ENCODE measurements at regions not wholly inside any gene's neighbourhood (a gene's known extent, or its start where the extent isn't known, plus 50 kb on each side); places are given as distances from the start of the nearest gene placed in this dataset.

- Mint-ChIP-seq H3K4me3 (no peak overlapping the region), H3K9me3 (ENCODE audit: low read depth) (no peaks in the 10 kb centered on the region), H3K36me3 (no peaks in the 10 kb centered on the region), H3K27me3 (peaks cover 5% of the 10 kb centered on the region), H3K4me1 (ENCODE audit: low read depth) (peaks cover 2% of the 10 kb centered on the region), H3K27ac (no peak overlapping the region)
Measured at GRCh38 chr1:182142621-182143020, 81.1 kb upstream of the ZNF648 start.

GRCh38 chr1:182141040-182141439 is 79.5 kb upstream of the ZNF648 start:
- Mint-ChIP-seq H3K4me1 (ENCODE audit: low read depth) (peaks cover 14% of the 10 kb centered on the region), H3K4me3 (no peak overlapping the region), H3K9me3 (ENCODE audit: low read depth) (no peaks in the 10 kb centered on the region), H3K27ac (no peak overlapping the region), H3K27me3 (peaks cover 5% of the 10 kb centered on the region), H3K36me3 (no peaks in the 10 kb centered on the region)

GRCh38 chr1:182139496-182139895 is 78.0 kb upstream of the ZNF648 start:
- Mint-ChIP-seq H3K4me3 (no peak overlapping the region), H3K9me3 (ENCODE audit: low read depth) (no peaks in the 10 kb centered on the region), H3K4me1 (ENCODE audit: low read depth) (peaks cover 21% of the 10 kb centered on the region), H3K27me3 (peaks cover 5% of the 10 kb centered on the region), H3K27ac (no peak overlapping the region), H3K36me3 (no peaks in the 10 kb centered on the region)

- H3K4me1 Mint-ChIP-seq (ENCODE audit: low read depth): peaks cover 19% of the 10 kb centered on the region
- no peaks in the 10 kb centered on the region for H3K36me3 Mint-ChIP-seq
- no peak overlapping the region for H3K27ac Mint-ChIP-seq
- no peak overlapping the region for H3K4me3 Mint-ChIP-seq
- H3K9me3 Mint-ChIP-seq (ENCODE audit: low read depth): peaks cover 4% of the 10 kb centered on the region
- peaks cover 2% of the 10 kb centered on the region for H3K27me3 Mint-ChIP-seq
Measured at GRCh38 chr1:182137546-182137945, 76.0 kb upstream of the ZNF648 start.

- Mint-ChIP-seq H3K27me3 (no peaks in the 10 kb centered on the region), H3K27ac (no peak overlapping the region), H3K4me3 (no peak overlapping the region), H3K4me1 (ENCODE audit: low read depth) (peaks cover 19% of the 10 kb centered on the region), H3K9me3 (ENCODE audit: low read depth) (peaks cover 4% of the 10 kb centered on the region), H3K36me3 (no peaks in the 10 kb centered on the region)
Measured at GRCh38 chr1:182135946-182136345, 74.4 kb upstream of the ZNF648 start.

GRCh38 chr1:182134257-182134656 is 72.7 kb upstream of the ZNF648 start:
- H3K36me3 Mint-ChIP-seq: no peaks in the 10 kb centered on the region
- no peaks in the 10 kb centered on the region for H3K27me3 Mint-ChIP-seq
- H3K9me3 Mint-ChIP-seq (ENCODE audit: low read depth): peaks cover 4% of the 10 kb centered on the region
- H3K27ac Mint-ChIP-seq: no peak overlapping the region
- H3K4me3 Mint-ChIP-seq: no peak overlapping the region
- H3K4me1 Mint-ChIP-seq (ENCODE audit: low read depth): peaks cover 19% of the 10 kb centered on the region

- no peaks in the 10 kb centered on the region for H3K36me3 Mint-ChIP-seq
- no peak overlapping the region for H3K4me3 Mint-ChIP-seq
- no peaks in the 10 kb centered on the region for H3K27me3 Mint-ChIP-seq
- peaks cover 4% of the 10 kb centered on the region for H3K9me3 Mint-ChIP-seq (ENCODE audit: low read depth)
- no peak overlapping the region for H3K27ac Mint-ChIP-seq
- peaks cover 19% of the 10 kb centered on the region for H3K4me1 Mint-ChIP-seq (ENCODE audit: low read depth)
Measured at GRCh38 chr1:182133181-182133580, 71.7 kb upstream of the ZNF648 start.

GRCh38 chr1:182129398-182129797 is 67.9 kb upstream of the ZNF648 start:
- H3K27me3 Mint-ChIP-seq: no peaks in the 10 kb centered on the region
- no peaks in the 10 kb centered on the region for H3K4me1 Mint-ChIP-seq (ENCODE audit: low read depth)
- H3K9me3 Mint-ChIP-seq (ENCODE audit: low read depth): peaks cover 4% of the 10 kb centered on the region
- no peak overlapping the region for H3K4me3 Mint-ChIP-seq
- no peak overlapping the region for H3K27ac Mint-ChIP-seq
- no peaks in the 10 kb centered on the region for H3K36me3 Mint-ChIP-seq

GRCh38 chr1:182128502-182128901 is 67.0 kb upstream of the ZNF648 start:
- no peaks in the 10 kb centered on the region for H3K27me3 Mint-ChIP-seq
- no peaks in the 10 kb centered on the region for H3K4me1 Mint-ChIP-seq (ENCODE audit: low read depth)
- H3K9me3 Mint-ChIP-seq (ENCODE audit: low read depth): no peaks in the 10 kb centered on the region
- no peaks in the 10 kb centered on the region for H3K36me3 Mint-ChIP-seq
- no peak overlapping the region for H3K4me3 Mint-ChIP-seq
- H3K27ac Mint-ChIP-seq: no peak overlapping the region

- Mint-ChIP-seq H3K4me3 (no peak overlapping the region), H3K36me3 (no peaks in the 10 kb centered on the region), H3K27ac (no peak overlapping the region), H3K27me3 (no peaks in the 10 kb centered on the region), H3K9me3 (ENCODE audit: low read depth) (no peaks in the 10 kb centered on the region), H3K4me1 (ENCODE audit: low read depth) (no peaks in the 10 kb centered on the region)
Measured at GRCh38 chr1:182127656-182128055, 66.1 kb upstream of the ZNF648 start.

- no peaks in the 10 kb centered on the region for H3K36me3 Mint-ChIP-seq
- H3K4me1 Mint-ChIP-seq (ENCODE audit: low read depth): no peaks in the 10 kb centered on the region
- no peak overlapping the region for H3K27ac Mint-ChIP-seq
- no peaks in the 10 kb centered on the region for H3K9me3 Mint-ChIP-seq (ENCODE audit: low read depth)
- no peak overlapping the region for H3K4me3 Mint-ChIP-seq
- H3K27me3 Mint-ChIP-seq: no peaks in the 10 kb centered on the region
Measured at GRCh38 chr1:182126272-182126800, 64.8 kb upstream of the ZNF648 start.

GRCh38 chr1:182122913-182123260 is 61.4 kb upstream of the ZNF648 start:
- H3K27ac Mint-ChIP-seq: no peak overlapping the region
- no peaks in the 10 kb centered on the region for H3K4me1 Mint-ChIP-seq (ENCODE audit: low read depth)
- no peaks in the 10 kb centered on the region for H3K27me3 Mint-ChIP-seq
- no peak overlapping the region for H3K4me3 Mint-ChIP-seq
- H3K36me3 Mint-ChIP-seq: no peaks in the 10 kb centered on the region
- no peaks in the 10 kb centered on the region for H3K9me3 Mint-ChIP-seq (ENCODE audit: low read depth)

- no peaks in the 10 kb centered on the region for H3K27me3 Mint-ChIP-seq
- H3K4me1 Mint-ChIP-seq (ENCODE audit: low read depth): no peaks in the 10 kb centered on the region
- no peak overlapping the region for H3K27ac Mint-ChIP-seq
- no peak overlapping the region for H3K4me3 Mint-ChIP-seq
- no peaks in the 10 kb centered on the region for H3K9me3 Mint-ChIP-seq (ENCODE audit: low read depth)
- no peaks in the 10 kb centered on the region for H3K36me3 Mint-ChIP-seq
Measured at GRCh38 chr1:182122256-182122912, 60.9 kb upstream of the ZNF648 start.

- no peaks in the 10 kb centered on the region for H3K9me3 Mint-ChIP-seq (ENCODE audit: low read depth)
- no peak overlapping the region for H3K27ac Mint-ChIP-seq
- H3K4me1 Mint-ChIP-seq (ENCODE audit: low read depth): no peaks in the 10 kb centered on the region
- no peak overlapping the region for H3K4me3 Mint-ChIP-seq
- H3K27me3 Mint-ChIP-seq: no peaks in the 10 kb centered on the region
- no peaks in the 10 kb centered on the region for H3K36me3 Mint-ChIP-seq
Measured at GRCh38 chr1:182121787-182122186, 60.3 kb upstream of the ZNF648 start.

- Mint-ChIP-seq H3K4me1 (ENCODE audit: low read depth) (no peaks in the 10 kb centered on the region), H3K4me3 (no peak overlapping the region)
Measured at GRCh38 chr1:182120411-182121258, 59.1 kb upstream of the ZNF648 start.

More at GRCh38 chr1:182120411-182121258, 59.1 kb upstream of the ZNF648 start:
- H3K27me3 Mint-ChIP-seq: no peaks in the 10 kb centered on the region
- H3K27ac Mint-ChIP-seq: no peak overlapping the region
- H3K36me3 Mint-ChIP-seq: no peaks in the 10 kb centered on the region
- H3K9me3 Mint-ChIP-seq (ENCODE audit: low read depth): no peaks in the 10 kb centered on the region
